ENCODE measurements at regions not wholly inside any gene's neighbourhood (a gene's known extent, or its start where the extent isn't known, plus 50 kb on each side); places are given as distances from the start of the nearest gene placed in this dataset.

DNA sequence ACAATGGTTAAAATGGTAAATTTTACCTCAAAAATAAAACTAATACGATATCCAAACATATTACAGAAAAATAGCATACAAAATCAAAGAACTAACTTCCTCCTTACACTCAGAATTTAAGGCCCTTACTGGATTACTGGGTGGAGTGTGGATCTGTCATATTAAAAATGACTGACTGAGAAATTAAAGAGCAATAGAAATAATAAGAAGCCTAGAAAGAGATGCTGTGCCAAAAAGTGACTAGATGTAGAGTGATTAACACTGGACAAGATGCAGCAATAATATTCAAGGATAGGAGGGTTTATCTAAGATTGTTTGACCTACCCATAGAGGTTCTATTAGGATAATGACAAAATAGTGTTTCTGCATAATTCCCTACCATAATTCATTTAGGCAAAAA, 424.3 kb downstream of the SETD4 start:
- no peak overlapping the region for H3K4me3 ChIP-seq (ENCODE audit: low read length)

DNA sequence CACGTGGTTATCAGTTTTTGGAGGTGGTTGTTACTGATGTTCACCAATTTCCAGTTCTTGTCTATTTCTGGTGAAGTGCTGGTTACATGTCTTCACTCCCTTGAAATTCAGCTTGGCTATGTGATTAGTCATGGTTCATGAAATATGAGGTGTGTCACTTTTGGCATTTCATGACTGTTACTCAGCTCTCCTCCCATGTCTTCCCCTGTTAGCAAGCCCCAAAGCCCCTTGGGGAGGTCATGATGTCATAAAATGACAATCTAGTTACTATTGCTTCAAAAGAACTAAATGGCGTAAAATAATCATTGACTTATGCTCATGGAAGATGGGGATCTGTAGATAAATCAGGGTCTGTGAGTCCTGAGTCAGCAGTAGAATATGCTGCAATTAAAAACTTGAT, 425.1 kb downstream of the SETD4 start:
- TF ChIP-seq EZH2phosphoT487 (IDR thresholded peaks at IDR 0.05; ENCODE audit: low read length), result no peak
- no peak for TF ChIP-seq EZH2 (optimal IDR thresholded peaks at IDR 0.05; ENCODE audit: low read depth, low read length)
- TF ChIP-seq, protein P1, sequence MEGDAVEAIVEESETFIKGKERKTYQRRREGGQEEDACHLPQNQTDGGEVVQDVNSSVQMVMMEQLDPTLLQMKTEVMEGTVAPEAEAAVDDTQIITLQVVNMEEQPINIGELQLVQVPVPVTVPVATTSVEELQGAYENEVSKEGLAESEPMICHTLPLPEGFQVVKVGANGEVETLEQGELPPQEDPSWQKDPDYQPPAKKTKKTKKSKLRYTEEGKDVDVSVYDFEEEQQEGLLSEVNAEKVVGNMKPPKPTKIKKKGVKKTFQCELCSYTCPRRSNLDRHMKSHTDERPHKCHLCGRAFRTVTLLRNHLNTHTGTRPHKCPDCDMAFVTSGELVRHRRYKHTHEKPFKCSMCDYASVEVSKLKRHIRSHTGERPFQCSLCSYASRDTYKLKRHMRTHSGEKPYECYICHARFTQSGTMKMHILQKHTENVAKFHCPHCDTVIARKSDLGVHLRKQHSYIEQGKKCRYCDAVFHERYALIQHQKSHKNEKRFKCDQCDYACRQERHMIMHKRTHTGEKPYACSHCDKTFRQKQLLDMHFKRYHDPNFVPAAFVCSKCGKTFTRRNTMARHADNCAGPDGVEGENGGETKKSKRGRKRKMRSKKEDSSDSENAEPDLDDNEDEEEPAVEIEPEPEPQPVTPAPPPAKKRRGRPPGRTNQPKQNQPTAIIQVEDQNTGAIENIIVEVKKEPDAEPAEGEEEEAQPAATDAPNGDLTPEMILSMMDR (IDR thresholded peaks at IDR 0.05; ENCODE audit: low read length), result no peak
- Histone ChIP-seq H3K4me1 (ENCODE audit: low read length) (no peaks in the 10 kb centered on the region), H3K4me2 (ENCODE audit: low read depth, low read length) (no peak overlapping the region)

More for the DNA sequence above, 424.3 kb downstream of the SETD4 start:
- Histone ChIP-seq H3K36me3 (replicated peaks; ENCODE audit: insufficient read depth, low read length) (no peaks in the 10 kb centered on the region), H3K79me2 (ENCODE audit: low read length) (no peaks in the 10 kb centered on the region), H3K4me1 (ENCODE audit: low read length) (no peaks in the 10 kb centered on the region), H3K27ac (ENCODE audit: low read length) (no peak overlapping the region), H3K9me2 (replicated peaks; ENCODE audit: insufficient read depth, low read length) (no peaks in the 10 kb centered on the region), H3K27me3 (replicated peaks; ENCODE audit: insufficient read depth, low read length) (no peaks in the 10 kb centered on the region), H3F3A (ENCODE audit: insufficient read depth, low read length) (no peaks in the 10 kb centered on the region), H2AFZ (ENCODE audit: low read length) (no peak overlapping the region), H3K9me3 (replicated peaks; ENCODE audit: insufficient read depth, low read length) (no peaks in the 10 kb centered on the region), H4K20me1 (ENCODE audit: insufficient read depth, low read length) (no peaks in the 10 kb centered on the region), H3K9ac (ENCODE audit: low read length) (no peak overlapping the region), H3K4me2 (ENCODE audit: low read depth, low read length) (no peak overlapping the region)
- no peak for DNase-seq
- no peak for TF ChIP-seq EZH2 (optimal IDR thresholded peaks at IDR 0.05; ENCODE audit: low read depth, low read length)
- no peak for TF ChIP-seq EZH2phosphoT487 (IDR thresholded peaks at IDR 0.05; ENCODE audit: low read length)
- TF ChIP-seq, protein P1 (IDR thresholded peaks at IDR 0.05; ENCODE audit: low read length), result no peak

DNA sequence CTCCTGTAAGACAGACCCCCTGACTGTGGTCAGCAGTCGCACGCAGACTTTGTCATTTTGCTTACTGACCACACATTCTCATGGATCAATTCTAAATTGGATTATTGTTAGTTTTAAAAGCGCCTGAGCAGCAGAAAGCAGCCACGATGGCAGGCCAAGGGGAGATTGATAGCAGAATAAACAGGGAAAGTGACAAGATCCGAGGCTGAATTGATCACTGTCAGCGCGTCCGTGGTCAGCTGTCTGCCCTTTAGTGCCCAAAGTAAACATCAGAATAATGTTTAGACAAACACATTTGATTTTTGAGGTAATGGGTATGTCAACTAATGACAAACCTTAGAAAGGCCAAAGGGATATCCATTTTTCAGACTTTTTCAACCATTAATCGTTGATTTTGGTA, 426.8 kb downstream of the SETD4 start:
- no peak for DNase-seq
- H4K20me1 ChIP-seq (ENCODE audit: insufficient read depth, low read length), result no peaks in the 10 kb centered on the region
- H3K9ac ChIP-seq (ENCODE audit: low read length), result no peak overlapping the region
- H3K4me3 ChIP-seq (ENCODE audit: low read length), result no peak overlapping the region
- no peak overlapping the region for H3K4me2 ChIP-seq (ENCODE audit: low read depth, low read length)
- no peaks in the 10 kb centered on the region for H3K9me3 ChIP-seq (replicated peaks; ENCODE audit: insufficient read depth, low read length)
- H3K27ac ChIP-seq (ENCODE audit: low read length), result no peak overlapping the region
- no peaks in the 10 kb centered on the region for H3K4me1 ChIP-seq (ENCODE audit: low read length)
- H3K79me2 ChIP-seq (ENCODE audit: low read length), result no peaks in the 10 kb centered on the region
- H2AFZ ChIP-seq (ENCODE audit: low read length), result no peak overlapping the region
- no peaks in the 10 kb centered on the region for H3K9me2 ChIP-seq (replicated peaks; ENCODE audit: insufficient read depth, low read length)
- no peaks in the 10 kb centered on the region for H3F3A ChIP-seq (ENCODE audit: insufficient read depth, low read length)
- H3K27me3 ChIP-seq (replicated peaks; ENCODE audit: insufficient read depth, low read length), result no peaks in the 10 kb centered on the region
- TF ChIP-seq, protein P1 (IDR thresholded peaks at IDR 0.05; ENCODE audit: low read length), result no peak
- TF ChIP-seq EZH2 (optimal IDR thresholded peaks at IDR 0.05; ENCODE audit: low read depth, low read length) (no peak), EZH2phosphoT487 (IDR thresholded peaks at IDR 0.05; ENCODE audit: low read length) (no peak)
- H3K36me3 ChIP-seq (replicated peaks; ENCODE audit: insufficient read depth, low read length), result no peaks in the 10 kb centered on the region

More for the DNA sequence above, 425.1 kb downstream of the SETD4 start:
- Histone ChIP-seq H3K27ac (ENCODE audit: low read length) (no peak overlapping the region), H3K36me3 (replicated peaks; ENCODE audit: insufficient read depth, low read length) (no peaks in the 10 kb centered on the region), H3F3A (ENCODE audit: insufficient read depth, low read length) (no peaks in the 10 kb centered on the region), H3K9ac (ENCODE audit: low read length) (no peak overlapping the region), H3K9me3 (replicated peaks; ENCODE audit: insufficient read depth, low read length) (no peaks in the 10 kb centered on the region), H4K20me1 (ENCODE audit: insufficient read depth, low read length) (no peaks in the 10 kb centered on the region), H3K79me2 (ENCODE audit: low read length) (no peaks in the 10 kb centered on the region), H2AFZ (ENCODE audit: low read length) (no peak overlapping the region), H3K27me3 (replicated peaks; ENCODE audit: insufficient read depth, low read length) (no peaks in the 10 kb centered on the region), H3K4me3 (ENCODE audit: low read length) (no peak overlapping the region), H3K9me2 (replicated peaks; ENCODE audit: insufficient read depth, low read length) (no peaks in the 10 kb centered on the region)
- no peak for DNase-seq
